ENCODE measurements at regions not wholly inside any gene's neighbourhood (a gene's known extent, or its start where the extent isn't known, plus 50 kb on each side); places are given as distances from the start of the nearest gene placed in this dataset.

- Histone ChIP-seq H3T11ph (ENCODE audit: low read length) (no peak overlapping the region), H3K4me1 (ENCODE audit: insufficient read depth, low read length) (peaks cover 4% of the 10 kb centered on the region; the same call in 1 of the 2 replicates), H3K18ac (ENCODE audit: insufficient read length, low read depth, low read length) (no peak overlapping the region), H3K56ac (ENCODE audit: insufficient read length, low read depth, low read length) (no peak overlapping the region), H2BK120ac (ENCODE audit: low read depth, low read length, poor library complexity, severe bottlenecking) (no peak overlapping the region), H3K27me3 (ENCODE audit: insufficient read depth, low read length) (no peaks in the 10 kb centered on the region), H3K79me2 (ENCODE audit: insufficient read depth, low read length) (no peaks in the 10 kb centered on the region), H4K20me1 (ENCODE audit: control insufficient read depth, insufficient read depth, insufficient read length) (no peaks in the 10 kb centered on the region), H4K5ac (ENCODE audit: insufficient read length, low read depth, low read length) (no peak overlapping the region), H3K9ac (ENCODE audit: extremely low read depth, insufficient read length, low read length) (no peak overlapping the region), H2AK5ac (ENCODE audit: insufficient read length, low read length) (no peak overlapping the region), H3K23ac (ENCODE audit: insufficient read length, low read depth, low read length) (no peak overlapping the region), H4K91ac (ENCODE audit: insufficient read length, low read depth, low read length) (no peak overlapping the region), H3K27ac (ENCODE audit: insufficient read length, low read depth, low read length) (no peak overlapping the region), H3K23me2 (ENCODE audit: insufficient read length, low read depth, low read length, poor library complexity, severe bottlenecking) (no peaks in the 10 kb centered on the region), H2BK5ac (ENCODE audit: insufficient read length, low read length) (no peak overlapping the region), H2BK20ac (ENCODE audit: low read depth, low read length, poor library complexity, severe bottlenecking) (no peak overlapping the region), H3K9me3 (ENCODE audit: control insufficient read depth, low read depth, low read length) (no peaks in the 10 kb centered on the region), H3K4me2 (ENCODE audit: insufficient read depth, insufficient read length, low read length) (no peak overlapping the region), H3K79me1 (ENCODE audit: insufficient read depth, low read depth, low read length, poor library complexity, severe bottlenecking) (no peaks in the 10 kb centered on the region), H4K8ac (replicated peaks; ENCODE audit: insufficient read length, low read depth, low read length) (no peak overlapping the region), H2AFZ (ENCODE audit: low read length) (no peak overlapping the region), H2BK15ac (ENCODE audit: low read depth, low read length) (no peak overlapping the region), H3K4ac (ENCODE audit: low read depth, low read length) (no peak overlapping the region), H3K14ac (ENCODE audit: insufficient read depth, low read length) (no peak overlapping the region), H2BK12ac (ENCODE audit: insufficient read length, low read depth, low read length) (no peak overlapping the region)
- Mint-ChIP-seq H3K36me3 (ENCODE audit: insufficient read depth in 1 of 3, low read depth in 3 of 3) (no peaks in the 10 kb centered on the region), H3K4me1 (peaks cover 31 to 35% of the 10 kb centered on the region in 2 experiments), H3K4me3 (no peak overlapping the region), H3K27me3 (ENCODE audit: low read depth) (no peaks in the 10 kb centered on the region; the same call in 1 of the 2 replicates), H3K27ac (no peak overlapping the region), H3K9me3 (no peaks in the 10 kb centered on the region)
- WGBS (ENCODE audit: extremely low coverage, insufficient read length, low lambda C conversion rate): no CpG with 5 or more reads among the region's 2 CpGs
- TF ChIP-seq, protein P1, sequence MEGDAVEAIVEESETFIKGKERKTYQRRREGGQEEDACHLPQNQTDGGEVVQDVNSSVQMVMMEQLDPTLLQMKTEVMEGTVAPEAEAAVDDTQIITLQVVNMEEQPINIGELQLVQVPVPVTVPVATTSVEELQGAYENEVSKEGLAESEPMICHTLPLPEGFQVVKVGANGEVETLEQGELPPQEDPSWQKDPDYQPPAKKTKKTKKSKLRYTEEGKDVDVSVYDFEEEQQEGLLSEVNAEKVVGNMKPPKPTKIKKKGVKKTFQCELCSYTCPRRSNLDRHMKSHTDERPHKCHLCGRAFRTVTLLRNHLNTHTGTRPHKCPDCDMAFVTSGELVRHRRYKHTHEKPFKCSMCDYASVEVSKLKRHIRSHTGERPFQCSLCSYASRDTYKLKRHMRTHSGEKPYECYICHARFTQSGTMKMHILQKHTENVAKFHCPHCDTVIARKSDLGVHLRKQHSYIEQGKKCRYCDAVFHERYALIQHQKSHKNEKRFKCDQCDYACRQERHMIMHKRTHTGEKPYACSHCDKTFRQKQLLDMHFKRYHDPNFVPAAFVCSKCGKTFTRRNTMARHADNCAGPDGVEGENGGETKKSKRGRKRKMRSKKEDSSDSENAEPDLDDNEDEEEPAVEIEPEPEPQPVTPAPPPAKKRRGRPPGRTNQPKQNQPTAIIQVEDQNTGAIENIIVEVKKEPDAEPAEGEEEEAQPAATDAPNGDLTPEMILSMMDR (conservative IDR thresholded peaks at IDR 0.05): no peak
- DNase-seq: no peak
Observed at GRCh38 chr12:108449478-108449877, 65.6 kb upstream of the FICD start.
